Testis (tissue), 2 donors: ENCODE measurements at regions not wholly inside any gene's neighbourhood (a gene's known extent, or its start where the extent isn't known, plus 50 kb on each side); places are given as distances from the start of the nearest gene placed in this dataset.

Experiments
- DNase-seq: peaks from one replicate; pipeline ENCODE4 v3.0.0-alpha.2; 2019
- H3K27ac ChIP-seq, 2 donors: fragments of 200-600 bp; sonication (generic); one replicate each; pipeline ENCODE4 v1.5.1; 2019
- H3K27me3 ChIP-seq: fragments of 200-600 bp; sonication (generic); one replicate; pipeline ENCODE4 v1.5.1; 2019
- H3K36me3 ChIP-seq: fragments of 200-600 bp; sonication (generic); one replicate; pipeline ENCODE4 v1.5.1; 2017; ENCODE audit warnings: low read depth; ENCODE audit errors: missing control alignments
- H3K4me1 ChIP-seq: fragments of 200-600 bp; sonication (generic); one replicate; pipeline ENCODE4 v1.5.1; 2019
- H3K4me3 ChIP-seq, 2 donors: fragments of 200-600 bp; sonication (generic); one replicate each; pipeline ENCODE4 v1.5.1; 2017 to 2019
- H3K9me3 ChIP-seq: fragments of 200-600 bp; sonication (generic); one replicate; pipeline ENCODE4 v1.5.1; 2017
- POLR2A ChIP-seq: fragments of 450-650 bp; IDR thresholded peaks from one replicate; pipeline ENCODE4 v1.6.1; 2017; ENCODE audit warnings: antibody characterized with exemption, mild to moderate bottlenecking, moderate library complexity
- WGBS, 2 donors: methylation state at CpG; one replicate each; pipeline ENCODE4 v1.1.5; 2018; 5-methylcytosine and 5-hydroxymethylcytosine counted together
- intact Hi-C: fragments of 100-400 bp; cut with DNase I; formaldehyde crosslinking; loops from one replicate; pipeline ENCODE4 v1.15.1; 2023; ENCODE audit warnings: low total_unique reads
- TF ChIP-seq, protein P1 (sequence below), 3 experiments: fragments of 450-650 bp in 2 of 3; fragments of 200-600 bp in 1 of 3; sonication (generic) in 1 of 3; IDR thresholded peaks; one replicate each; pipeline ENCODE4 v1.5.1; 2016 to 2019; ENCODE audit warnings: antibody characterized with exemption in 3 of 3, mild to moderate bottlenecking in 2 of 3, moderate library complexity in 1 of 3

DNA sequence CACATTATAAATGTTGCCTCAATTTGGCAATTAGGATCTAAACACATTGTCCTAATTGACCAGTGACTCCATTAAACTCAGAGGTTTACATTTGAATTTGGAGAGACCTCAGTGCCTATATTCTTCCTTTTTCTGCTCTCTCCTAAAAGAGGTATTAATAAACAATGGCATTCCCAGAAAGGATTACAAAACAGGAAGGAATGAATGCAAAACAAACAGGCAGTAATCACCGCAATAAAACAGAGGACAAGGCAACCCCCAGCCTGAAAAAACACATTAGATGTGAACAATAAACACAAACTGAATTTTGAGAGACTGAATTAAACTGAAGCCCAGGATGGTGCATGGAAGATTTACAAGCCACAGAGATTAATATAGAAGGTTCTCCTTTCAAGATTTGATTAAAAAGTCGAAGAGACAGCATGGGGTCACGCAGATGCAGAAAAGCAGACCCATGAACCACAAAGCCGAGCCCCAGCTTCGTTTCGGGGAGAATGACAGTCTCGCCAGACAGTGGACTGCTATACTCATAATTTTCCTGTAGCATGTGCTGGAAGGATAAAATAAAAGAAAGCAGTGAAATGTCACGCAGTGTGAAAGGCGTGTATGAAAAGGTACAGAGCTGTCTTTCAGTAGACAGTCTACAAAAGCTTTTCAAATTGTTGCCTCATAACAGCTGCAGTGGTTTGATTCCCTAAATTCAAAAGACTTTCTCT is 503.0 kb downstream of the LIG4 start:
- Histone ChIP-seq H3K36me3 (no peaks in the 10 kb centered on the region), H3K4me3 (no peak overlapping the region), H3K27ac (no peak overlapping the region), H3K27me3 (no peaks in the 10 kb centered on the region), H3K4me1 (no peaks in the 10 kb centered on the region), H3K9me3 (no peaks in the 10 kb centered on the region)
- intact Hi-C loops: no loop called here
- no peak for DNase-seq
- WGBS, 2 donors: 79 to 83% methylated on average over 9 of the region's 9 CpGs
- TF ChIP-seq, protein P1, sequence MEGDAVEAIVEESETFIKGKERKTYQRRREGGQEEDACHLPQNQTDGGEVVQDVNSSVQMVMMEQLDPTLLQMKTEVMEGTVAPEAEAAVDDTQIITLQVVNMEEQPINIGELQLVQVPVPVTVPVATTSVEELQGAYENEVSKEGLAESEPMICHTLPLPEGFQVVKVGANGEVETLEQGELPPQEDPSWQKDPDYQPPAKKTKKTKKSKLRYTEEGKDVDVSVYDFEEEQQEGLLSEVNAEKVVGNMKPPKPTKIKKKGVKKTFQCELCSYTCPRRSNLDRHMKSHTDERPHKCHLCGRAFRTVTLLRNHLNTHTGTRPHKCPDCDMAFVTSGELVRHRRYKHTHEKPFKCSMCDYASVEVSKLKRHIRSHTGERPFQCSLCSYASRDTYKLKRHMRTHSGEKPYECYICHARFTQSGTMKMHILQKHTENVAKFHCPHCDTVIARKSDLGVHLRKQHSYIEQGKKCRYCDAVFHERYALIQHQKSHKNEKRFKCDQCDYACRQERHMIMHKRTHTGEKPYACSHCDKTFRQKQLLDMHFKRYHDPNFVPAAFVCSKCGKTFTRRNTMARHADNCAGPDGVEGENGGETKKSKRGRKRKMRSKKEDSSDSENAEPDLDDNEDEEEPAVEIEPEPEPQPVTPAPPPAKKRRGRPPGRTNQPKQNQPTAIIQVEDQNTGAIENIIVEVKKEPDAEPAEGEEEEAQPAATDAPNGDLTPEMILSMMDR (IDR thresholded peaks at IDR 0.05): no peak
- TF ChIP-seq POLR2A: no peak

DNA sequence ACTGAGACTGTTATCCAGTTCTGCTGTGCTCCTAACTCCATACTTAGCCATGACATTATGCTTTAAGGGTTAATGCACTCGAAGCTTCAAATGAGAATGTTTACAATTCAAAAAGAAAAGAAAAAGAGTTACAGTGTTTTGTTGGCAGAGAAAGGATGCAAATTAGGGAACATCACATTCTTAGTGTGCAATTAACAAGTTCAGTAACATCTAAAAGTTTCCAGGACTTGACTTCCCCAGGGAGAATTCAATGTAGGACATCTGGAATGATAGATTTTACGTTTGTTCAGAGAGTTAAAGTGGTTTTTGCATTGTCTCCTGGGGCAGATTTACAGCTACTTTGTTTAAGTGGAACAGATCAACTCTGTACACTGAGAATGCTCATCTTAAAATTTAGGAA is 525.2 kb downstream of the LIG4 start:
- intact Hi-C loops: no loop called here
- no peaks in the 10 kb centered on the region for H3K27me3 ChIP-seq
- TF ChIP-seq, protein P1 (IDR thresholded peaks at IDR 0.05): no peak
- TF ChIP-seq POLR2A: no peak
- no peaks in the 10 kb centered on the region for H3K9me3 ChIP-seq
- no peaks in the 10 kb centered on the region for H3K36me3 ChIP-seq
- H3K4me1 ChIP-seq: no peaks in the 10 kb centered on the region
- 17 to 25% methylated on average over 2 of the region's 2 CpGs for WGBS, 2 donors
- DNase-seq: no peak
- no peak overlapping the region for H3K27ac ChIP-seq
- H3K4me3 ChIP-seq: no peak overlapping the region

DNA sequence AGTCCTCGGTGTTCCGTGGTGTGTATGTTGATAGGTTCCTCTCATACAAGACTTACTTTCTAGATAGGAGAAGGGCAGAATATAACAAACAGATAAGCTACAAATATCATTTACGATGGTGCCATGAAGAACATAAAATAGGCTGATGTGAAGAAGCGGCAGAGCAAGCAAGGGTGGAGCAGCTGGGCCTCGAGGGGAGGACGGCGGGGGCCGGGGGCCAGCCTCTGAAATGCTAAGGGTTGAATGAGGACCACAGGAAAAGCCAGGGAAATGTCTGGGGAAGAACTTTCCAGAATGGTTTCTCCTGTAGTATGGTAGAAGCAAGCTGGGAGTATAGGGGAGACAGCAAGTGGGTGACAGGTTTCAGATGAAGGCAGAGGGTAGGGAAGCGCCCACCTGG is 529.5 kb downstream of the LIG4 start:
- H3K4me1 ChIP-seq: no peaks in the 10 kb centered on the region
- no peaks in the 10 kb centered on the region for H3K9me3 ChIP-seq
- H3K36me3 ChIP-seq: no peaks in the 10 kb centered on the region
- H3K27me3 ChIP-seq: no peaks in the 10 kb centered on the region
- TF ChIP-seq, protein P1 (IDR thresholded peaks at IDR 0.05): no peak
- no peak for TF ChIP-seq POLR2A
- H3K27ac ChIP-seq: no peak overlapping the region
- H3K4me3 ChIP-seq: no peak overlapping the region
- intact Hi-C loops: no loop called here
- WGBS, 2 donors: 88 to 93% methylated on average over 9 of the region's 9 CpGs
- DNase-seq: no peak

DNA sequence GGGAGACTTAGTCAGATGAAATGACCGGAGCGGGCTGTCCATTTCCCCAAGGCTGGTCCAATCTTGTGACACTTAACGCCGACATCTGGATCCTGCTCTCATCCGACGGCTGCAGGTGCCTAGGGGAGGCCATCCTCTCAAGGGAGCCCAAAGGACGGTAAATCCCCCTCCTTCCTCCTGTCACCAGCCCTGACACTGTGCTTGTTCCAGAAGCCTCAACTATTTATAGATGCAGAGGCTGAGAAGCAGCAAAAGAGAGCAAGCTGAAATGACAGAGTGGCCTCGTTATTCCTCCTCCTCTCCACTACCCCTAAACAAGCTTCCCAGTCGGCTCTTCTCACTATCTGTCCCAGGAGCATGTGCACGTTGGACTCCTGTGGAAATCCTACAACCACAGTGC is 533.7 kb downstream of the LIG4 start:
- Histone ChIP-seq H3K27me3 (no peaks in the 10 kb centered on the region), H3K36me3 (no peaks in the 10 kb centered on the region), H3K4me3 (no peak overlapping the region), H3K4me1 (no peaks in the 10 kb centered on the region), H3K27ac (no peak overlapping the region), H3K9me3 (no peaks in the 10 kb centered on the region)
- intact Hi-C loops: no loop called here
- WGBS, 2 donors: 51 to 58% methylated on average over 10 of the region's 10 CpGs
- no peak for DNase-seq
- no peak for TF ChIP-seq POLR2A
- TF ChIP-seq, protein P1 (IDR thresholded peaks at IDR 0.05): no peak

DNA sequence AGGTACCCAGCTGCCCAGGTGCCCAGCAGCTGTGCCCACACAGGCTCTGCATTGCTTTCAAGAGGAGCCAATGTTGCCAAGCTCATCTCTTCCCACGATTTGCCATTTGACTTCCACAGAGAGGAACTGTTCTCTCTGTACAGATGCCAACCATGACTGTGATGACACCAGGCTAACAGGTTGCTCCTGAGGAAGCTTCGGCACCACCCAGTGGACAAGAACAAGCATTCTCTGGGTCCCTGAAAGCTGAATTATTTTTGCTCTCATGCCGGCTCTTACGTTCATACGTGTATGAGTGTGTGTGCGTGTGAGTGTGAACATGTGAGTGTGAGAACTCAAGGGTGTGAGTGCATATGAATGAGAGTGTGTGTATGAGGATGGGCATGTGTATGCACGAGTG is 535.2 kb downstream of the LIG4 start:
- intact Hi-C loops: no loop called here
- no peaks in the 10 kb centered on the region for H3K36me3 ChIP-seq
- H3K27ac ChIP-seq: no peak overlapping the region
- no peak overlapping the region for H3K4me3 ChIP-seq
- H3K4me1 ChIP-seq: no peaks in the 10 kb centered on the region
- WGBS, 2 donors: 63 to 65% methylated on average over 6 to 7 of the region's 7 CpGs
- DNase-seq: peak; percentile 33
- no peaks in the 10 kb centered on the region for H3K9me3 ChIP-seq
- H3K27me3 ChIP-seq: no peaks in the 10 kb centered on the region
- TF ChIP-seq, protein P1 (IDR thresholded peaks at IDR 0.05): no peak
- TF ChIP-seq POLR2A: no peak
